WI38 (cell line): ENCODE measurements at regions not wholly inside any gene's neighbourhood (a gene's known extent, or its start where the extent isn't known, plus 50 kb on each side); places are given as distances from the start of the nearest gene placed in this dataset.

Experiments
- H3K4me3 ChIP-seq: 2 replicates; pipeline ENCODE4 v1.5.1; 2011; ENCODE audit warnings: low read depth, mild to moderate bottlenecking, control low read depth, low read length
- CTCF ChIP-seq: IDR thresholded peaks from 2 replicates; pipeline ENCODE4 v1.5.1; 2012; ENCODE audit warnings: low read depth, mild to moderate bottlenecking, control low read depth, low read length

GRCh38 chr17:33978889-33979288 is 276.2 kb upstream of the CCL2 start:
- TF ChIP-seq CTCF, result no peak
- H3K4me3 ChIP-seq, result no peak overlapping the region

GRCh38 chr17:33980193-33980592 is 274.9 kb upstream of the CCL2 start:
- no peak for TF ChIP-seq CTCF
- H3K4me3 ChIP-seq, result no peak overlapping the region

- no peak overlapping the region for H3K4me3 ChIP-seq
- TF ChIP-seq CTCF, result no peak
Measured at GRCh38 chr17:33981711-33982601, 273.1 kb upstream of the CCL2 start.

- H3K4me3 ChIP-seq, result no peak overlapping the region
- TF ChIP-seq CTCF, result no peak
Measured at GRCh38 chr17:33982909-33983308, 272.2 kb upstream of the CCL2 start.

GRCh38 chr17:33983824-33984574 is 271.1 kb upstream of the CCL2 start:
- no peak overlapping the region for H3K4me3 ChIP-seq
- TF ChIP-seq CTCF, result no peak

GRCh38 chr17:33986088-33986487 is 269.0 kb upstream of the CCL2 start:
- no peak for TF ChIP-seq CTCF
- no peak overlapping the region for H3K4me3 ChIP-seq

GRCh38 chr17:33986566-33986965 is 268.5 kb upstream of the CCL2 start:
- H3K4me3 ChIP-seq, result no peak overlapping the region
- TF ChIP-seq CTCF, result no peak
